ENCODE measurements at regions not wholly inside any gene's neighbourhood (a gene's known extent, or its start where the extent isn't known, plus 50 kb on each side); places are given as distances from the start of the nearest gene placed in this dataset.

DNA sequence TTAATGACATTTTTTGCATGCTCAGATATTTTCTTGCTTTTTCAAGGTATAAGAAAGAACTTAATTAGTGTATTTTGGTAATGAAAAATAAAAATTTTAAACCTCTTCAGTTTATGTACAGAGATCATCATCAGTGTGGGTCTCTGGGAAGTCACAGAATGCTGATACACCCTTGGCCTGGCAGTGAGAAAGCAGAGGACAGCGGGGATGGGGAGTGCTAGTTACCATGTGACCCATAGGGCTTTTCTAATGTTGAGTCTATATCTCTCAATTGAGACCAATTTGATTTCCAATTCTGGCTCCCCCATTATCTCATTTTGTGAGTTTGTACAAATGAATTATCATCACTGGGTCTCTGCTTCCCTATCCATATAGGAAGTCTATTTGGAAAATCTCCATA lies 305.7 kb downstream of the CYRIA start:
- no peak for ATAC-seq
- TF ChIP-seq BACH2 (CRISPR knock-in tag; IDR thresholded peaks at IDR 0.05; ENCODE audit: borderline replicate concordance) = no peak

DNA sequence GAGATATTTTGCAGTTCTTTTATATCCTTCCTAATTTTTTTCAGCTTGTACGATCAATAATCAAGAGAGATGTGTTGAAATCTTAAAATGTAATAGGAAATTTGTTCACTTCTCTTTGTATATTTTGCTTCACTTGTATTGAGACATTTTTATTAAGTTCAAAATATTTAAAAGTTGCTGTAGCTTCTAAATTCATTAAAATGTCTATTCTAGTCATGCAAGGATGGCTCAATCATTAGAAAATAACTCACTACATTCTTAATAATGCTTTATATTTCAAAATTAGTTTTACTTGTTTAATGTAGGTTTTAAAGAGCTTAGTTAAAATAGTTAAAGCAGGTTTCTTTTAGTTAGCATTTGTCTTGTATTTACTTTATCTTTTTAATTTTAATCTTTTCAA lies 308.4 kb downstream of the CYRIA start:
- TF ChIP-seq GLIS3 (CRISPR knock-in tag; IDR thresholded peaks at IDR 0.05) = no peak
- TF ChIP-seq, protein P1, sequence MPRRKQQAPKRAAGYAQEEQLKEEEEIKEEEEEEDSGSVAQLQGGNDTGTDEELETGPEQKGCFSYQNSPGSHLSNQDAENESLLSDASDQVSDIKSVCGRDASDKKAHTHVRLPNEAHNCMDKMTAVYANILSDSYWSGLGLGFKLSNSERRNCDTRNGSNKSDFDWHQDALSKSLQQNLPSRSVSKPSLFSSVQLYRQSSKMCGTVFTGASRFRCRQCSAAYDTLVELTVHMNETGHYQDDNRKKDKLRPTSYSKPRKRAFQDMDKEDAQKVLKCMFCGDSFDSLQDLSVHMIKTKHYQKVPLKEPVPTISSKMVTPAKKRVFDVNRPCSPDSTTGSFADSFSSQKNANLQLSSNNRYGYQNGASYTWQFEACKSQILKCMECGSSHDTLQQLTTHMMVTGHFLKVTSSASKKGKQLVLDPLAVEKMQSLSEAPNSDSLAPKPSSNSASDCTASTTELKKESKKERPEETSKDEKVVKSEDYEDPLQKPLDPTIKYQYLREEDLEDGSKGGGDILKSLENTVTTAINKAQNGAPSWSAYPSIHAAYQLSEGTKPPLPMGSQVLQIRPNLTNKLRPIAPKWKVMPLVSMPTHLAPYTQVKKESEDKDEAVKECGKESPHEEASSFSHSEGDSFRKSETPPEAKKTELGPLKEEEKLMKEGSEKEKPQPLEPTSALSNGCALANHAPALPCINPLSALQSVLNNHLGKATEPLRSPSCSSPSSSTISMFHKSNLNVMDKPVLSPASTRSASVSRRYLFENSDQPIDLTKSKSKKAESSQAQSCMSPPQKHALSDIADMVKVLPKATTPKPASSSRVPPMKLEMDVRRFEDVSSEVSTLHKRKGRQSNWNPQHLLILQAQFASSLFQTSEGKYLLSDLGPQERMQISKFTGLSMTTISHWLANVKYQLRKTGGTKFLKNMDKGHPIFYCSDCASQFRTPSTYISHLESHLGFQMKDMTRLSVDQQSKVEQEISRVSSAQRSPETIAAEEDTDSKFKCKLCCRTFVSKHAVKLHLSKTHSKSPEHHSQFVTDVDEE (CRISPR knock-in tag; IDR thresholded peaks at IDR 0.05) = no peak
- TF ChIP-seq ZNF565 (CRISPR knock-in tag; conservative IDR thresholded peaks at IDR 0.05; ENCODE audit: low read depth) = no peak
- TF ChIP-seq PPARA (CRISPR knock-in tag; IDR thresholded peaks at IDR 0.05; ENCODE audit: borderline replicate concordance) = no peak
- TF ChIP-seq ZFP30 (CRISPR knock-in tag; IDR thresholded peaks at IDR 0.05) = no peak
- TF ChIP-seq OSR1 (CRISPR knock-in tag; IDR thresholded peaks at IDR 0.05) = no peak
- no peak for TF ChIP-seq PATZ1 (CRISPR knock-in tag; IDR thresholded peaks at IDR 0.05; ENCODE audit: borderline replicate concordance)
- ATAC-seq = no peak

DNA sequence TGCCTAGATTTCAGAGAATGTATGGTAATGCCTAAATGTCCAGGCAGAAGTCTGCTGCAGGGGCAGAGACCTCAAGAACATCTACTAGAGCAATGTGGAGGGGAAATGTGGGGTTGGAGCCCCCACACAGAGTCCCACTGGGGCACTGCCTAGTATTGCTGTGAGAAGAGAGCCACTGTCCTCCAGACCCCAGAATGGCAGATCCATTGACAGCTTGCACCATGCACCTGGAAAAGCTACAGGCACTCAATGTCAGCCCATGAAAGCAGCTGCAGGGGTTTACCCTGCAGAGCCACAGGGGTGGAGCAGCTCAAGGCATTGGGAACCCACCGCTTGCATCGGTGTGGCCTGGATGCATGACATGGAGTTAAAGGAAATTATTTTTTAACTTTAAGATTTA lies 314.1 kb downstream of the CYRIA start:
- TF ChIP-seq BACH2 (CRISPR knock-in tag; IDR thresholded peaks at IDR 0.05; ENCODE audit: borderline replicate concordance) = no peak
- TF ChIP-seq ESRRG (CRISPR knock-in tag; IDR thresholded peaks at IDR 0.05) = no peak
- no peak for TF ChIP-seq ZNF70 (CRISPR knock-in tag; IDR thresholded peaks at IDR 0.05)
- no peak for TF ChIP-seq ZC3H10 (CRISPR knock-in tag; IDR thresholded peaks at IDR 0.05)
- ATAC-seq = no peak

DNA sequence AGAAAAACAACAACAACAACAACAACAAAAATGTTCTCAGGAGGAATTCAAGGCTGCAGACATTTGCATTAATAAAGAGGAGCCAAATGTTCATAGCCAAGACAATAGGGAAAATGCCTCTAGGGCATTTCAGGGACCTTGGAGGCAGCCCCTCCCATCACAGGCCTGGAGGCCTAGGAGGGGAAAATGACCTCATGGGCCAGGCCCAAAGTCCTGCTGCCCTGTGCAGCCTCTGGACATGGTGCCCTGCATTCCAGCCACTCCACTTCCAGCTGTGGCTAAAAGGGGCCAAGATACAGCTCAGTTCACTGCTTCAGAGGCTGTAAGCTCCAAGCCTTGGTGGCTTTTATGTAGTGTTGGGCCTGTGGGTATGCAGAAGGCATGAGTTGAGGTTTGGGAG lies 314.5 kb downstream of the CYRIA start:
- no peak for TF ChIP-seq PPARA (CRISPR knock-in tag; IDR thresholded peaks at IDR 0.05; ENCODE audit: borderline replicate concordance)
- TF ChIP-seq, protein P2, sequence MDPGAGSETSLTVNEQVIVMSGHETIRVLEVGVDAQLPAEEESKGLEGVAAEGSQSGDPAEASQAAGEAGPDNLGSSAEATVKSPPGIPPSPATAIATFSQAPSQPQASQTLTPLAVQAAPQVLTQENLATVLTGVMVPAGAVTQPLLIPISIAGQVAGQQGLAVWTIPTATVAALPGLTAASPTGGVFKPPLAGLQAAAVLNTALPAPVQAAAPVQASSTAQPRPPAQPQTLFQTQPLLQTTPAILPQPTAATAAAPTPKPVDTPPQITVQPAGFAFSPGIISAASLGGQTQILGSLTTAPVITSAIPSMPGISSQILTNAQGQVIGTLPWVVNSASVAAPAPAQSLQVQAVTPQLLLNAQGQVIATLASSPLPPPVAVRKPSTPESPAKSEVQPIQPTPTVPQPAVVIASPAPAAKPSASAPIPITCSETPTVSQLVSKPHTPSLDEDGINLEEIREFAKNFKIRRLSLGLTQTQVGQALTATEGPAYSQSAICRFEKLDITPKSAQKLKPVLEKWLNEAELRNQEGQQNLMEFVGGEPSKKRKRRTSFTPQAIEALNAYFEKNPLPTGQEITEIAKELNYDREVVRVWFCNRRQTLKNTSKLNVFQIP (CRISPR knock-in tag; IDR thresholded peaks at IDR 0.05; ENCODE audit: borderline replicate concordance, low read depth) = no peak
- TF ChIP-seq OSR1 (CRISPR knock-in tag; IDR thresholded peaks at IDR 0.05) = no peak
- TF ChIP-seq, protein P1 (CRISPR knock-in tag; IDR thresholded peaks at IDR 0.05) = no peak
- TF ChIP-seq ESRRG (CRISPR knock-in tag; IDR thresholded peaks at IDR 0.05) = no peak
- no peak for TF ChIP-seq TCF4 (CRISPR knock-in tag; IDR thresholded peaks at IDR 0.05; ENCODE audit: borderline replicate concordance)
- TF ChIP-seq GLIS3 (CRISPR knock-in tag; IDR thresholded peaks at IDR 0.05) = no peak
- no peak for TF ChIP-seq ARNTL (CRISPR knock-in tag; IDR thresholded peaks at IDR 0.05; ENCODE audit: borderline replicate concordance, low read depth)
- TF ChIP-seq ZC3H10 (CRISPR knock-in tag; IDR thresholded peaks at IDR 0.05) = no peak
- no peak for TF ChIP-seq ZNF8 (CRISPR knock-in tag; IDR thresholded peaks at IDR 0.05)
- no peak for TF ChIP-seq CSDC2 (CRISPR knock-in tag; IDR thresholded peaks at IDR 0.05)
- TF ChIP-seq TOX (CRISPR knock-in tag; IDR thresholded peaks at IDR 0.05; ENCODE audit: borderline replicate concordance) = no peak
- TF ChIP-seq CREB5 (CRISPR knock-in tag; IDR thresholded peaks at IDR 0.05; ENCODE audit: low read depth) = no peak
- TF ChIP-seq RARB (CRISPR knock-in tag; IDR thresholded peaks at IDR 0.05) = no peak
- TF ChIP-seq BACH2 (CRISPR knock-in tag; IDR thresholded peaks at IDR 0.05; ENCODE audit: borderline replicate concordance) = no peak
- no peak for TF ChIP-seq ISL1 (CRISPR knock-in tag; IDR thresholded peaks at IDR 0.05)
- no peak for TF ChIP-seq SNAI2 (CRISPR knock-in tag; IDR thresholded peaks at IDR 0.05)
- no peak for TF ChIP-seq ZFP30 (CRISPR knock-in tag; IDR thresholded peaks at IDR 0.05)
- no peak for TF ChIP-seq ZNF565 (CRISPR knock-in tag; conservative IDR thresholded peaks at IDR 0.05; ENCODE audit: low read depth)
- no peak for ATAC-seq
